ENCODE measurements at regions not wholly inside any gene's neighbourhood (a gene's known extent, or its start where the extent isn't known, plus 50 kb on each side); places are given as distances from the start of the nearest gene placed in this dataset.

DNA sequence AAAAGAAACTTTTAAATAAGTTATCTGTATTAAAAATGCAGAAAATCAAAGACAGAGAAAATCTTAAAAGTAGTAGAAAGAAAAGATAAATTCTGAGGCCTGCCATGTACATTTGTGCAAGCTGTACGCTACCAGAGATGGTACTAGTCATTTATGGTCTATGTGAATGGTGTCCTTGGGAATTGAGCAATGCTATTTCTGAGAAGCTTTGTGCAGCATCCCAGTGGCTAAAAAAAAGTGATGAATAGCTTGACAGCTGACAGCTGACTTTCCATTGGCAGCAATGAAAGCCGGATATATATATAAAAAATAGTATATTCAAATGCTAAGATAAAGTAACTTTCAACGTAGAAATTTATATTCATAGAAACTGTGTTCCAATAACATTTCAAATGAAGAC is 58.8 kb upstream of the KCTD3 start:
- Histone ChIP-seq H3K36me3 (ENCODE audit: control insufficient read depth, insufficient read depth, low read length) (no peaks in the 10 kb centered on the region), H3K4me2 (ENCODE audit: insufficient read depth, low read length) (no peak overlapping the region), H3K9me3 (replicated peaks; ENCODE audit: control insufficient read depth, insufficient read depth, low read depth, low read length) (no peaks in the 10 kb centered on the region), H3K4me1 (replicated peaks in 1 of 2; ENCODE audit: control insufficient read depth in 2 of 2, insufficient read depth in 2 of 2, low read length in 2 of 2) (no peaks in the 10 kb centered on the region), H2AFZ (ENCODE audit: low read depth, low read length) (no peak overlapping the region), H3K9me1 (ENCODE audit: control insufficient read depth, insufficient read depth, low read length) (no peaks in the 10 kb centered on the region), H4K20me1 (replicated peaks; ENCODE audit: control insufficient read depth, insufficient read depth, low read length) (no peaks in the 10 kb centered on the region), H3K9ac (ENCODE audit: insufficient read depth in 1 of 2, low read depth in 2 of 2, low read length in 2 of 2) (no peak overlapping the region), H3K27ac (ENCODE audit: extremely low read depth, low read depth, low read length) (no peak overlapping the region), H3K4me3 (no peak overlapping the region), H3K27me3 (ENCODE audit: control insufficient read depth in 2 of 2, insufficient read depth in 2 of 2, low read length in 2 of 2) (no peaks in the 10 kb centered on the region), H3K79me2 (ENCODE audit: control insufficient read depth, insufficient read depth, low read length) (no peaks in the 10 kb centered on the region)
- no peak for TF ChIP-seq ZNF347 (CRISPR knock-in tag; IDR thresholded peaks at IDR 0.05; ENCODE audit: low read depth)
- no peak for TF ChIP-seq ARID3A (IDR thresholded peaks at IDR 0.05; ENCODE audit: borderline replicate concordance, low read depth, low read length)
- TF ChIP-seq NCOR1 (IDR thresholded peaks at IDR 0.05) = no peak
- no peak for TF ChIP-seq ZNF445 (CRISPR knock-in tag; IDR thresholded peaks at IDR 0.05; ENCODE audit: low read depth)
- TF ChIP-seq GATA2 (CRISPR knock-in tag; IDR thresholded peaks at IDR 0.05) = no peak
- no peak for TF ChIP-seq MED1 (CRISPR knock-in tag; IDR thresholded peaks at IDR 0.05; ENCODE audit: borderline replicate concordance)
- TF ChIP-seq ZFPM2 (CRISPR knock-in tag; IDR thresholded peaks at IDR 0.05) = no peak
- no peak for TF ChIP-seq ASH1L (IDR thresholded peaks at IDR 0.05; ENCODE audit: borderline replicate concordance, low read depth, partially characterized antibody)
- no peak for TF ChIP-seq NR2C1 (IDR thresholded peaks at IDR 0.05)
- TF ChIP-seq NR2C1 (tag; IDR thresholded peaks at IDR 0.05) = no peak
- no peak for TF ChIP-seq CBX1 (IDR thresholded peaks at IDR 0.05; ENCODE audit: low read depth)
- TF ChIP-seq RAD51 (IDR thresholded peaks at IDR 0.05; ENCODE audit: borderline replicate concordance, low read depth) = no peak
- TF ChIP-seq TBP (optimal IDR thresholded peaks at IDR 0.05; ENCODE audit: low read depth, low read length) = no peak
- TF ChIP-seq DACH1 (IDR thresholded peaks at IDR 0.05; ENCODE audit: partially characterized antibody) = no peak
- TF ChIP-seq, protein P1, sequence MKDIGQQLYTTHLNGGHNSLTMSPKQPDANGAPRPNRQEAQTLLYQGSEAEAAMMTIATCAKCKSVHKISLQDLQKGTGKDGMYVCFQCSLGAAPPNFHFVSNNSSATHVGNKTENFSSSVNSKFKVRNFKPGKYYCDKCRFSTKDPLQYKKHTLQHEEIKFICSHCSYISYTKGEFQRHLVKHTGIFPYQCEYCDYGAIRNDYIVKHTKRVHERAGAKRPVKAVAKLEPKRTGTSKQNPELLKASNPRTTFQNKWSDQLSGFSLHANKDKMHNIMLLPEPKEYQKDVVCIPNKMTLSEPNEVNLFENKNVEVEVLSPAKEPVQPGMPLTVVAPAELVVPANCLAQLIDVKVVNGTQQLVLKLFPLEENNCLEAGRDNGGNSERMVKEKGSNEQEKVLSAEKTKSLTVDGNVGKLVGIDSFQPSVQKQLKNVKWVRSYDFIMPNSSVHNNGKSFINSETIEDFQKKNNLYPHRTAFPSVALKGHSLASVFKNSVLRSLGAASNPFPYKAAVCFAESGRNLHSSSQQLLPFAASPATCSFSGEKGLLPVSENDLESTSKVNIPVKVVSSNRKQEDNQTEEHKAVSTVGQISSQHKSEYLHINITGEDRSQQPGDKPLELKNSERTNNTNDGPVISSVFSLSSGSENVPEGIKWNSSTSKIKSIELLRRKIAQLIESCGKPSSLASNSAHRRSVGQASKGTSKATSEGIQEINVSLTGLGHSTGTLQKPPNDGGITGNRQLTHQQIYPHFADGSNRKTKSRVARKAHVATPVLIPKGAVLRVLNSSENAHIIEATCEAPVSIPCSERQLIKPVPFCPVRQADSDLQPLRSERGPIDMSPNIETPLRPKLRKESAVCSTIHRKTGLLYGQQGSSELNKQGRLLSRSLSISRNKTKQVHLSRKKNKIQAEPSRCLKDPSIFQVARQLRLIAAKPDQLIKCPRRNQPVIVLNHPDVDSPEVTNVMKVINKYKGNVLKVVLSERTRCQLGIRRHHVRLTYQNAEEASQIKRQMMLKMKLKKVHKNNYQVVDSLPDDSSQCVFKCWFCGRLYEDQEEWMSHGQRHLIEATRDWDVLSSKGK (CRISPR knock-in tag; IDR thresholded peaks at IDR 0.05) = no peak
- TF ChIP-seq PYGO2 (tag; IDR thresholded peaks at IDR 0.05) = no peak
- no peak for TF ChIP-seq TARDBP (IDR thresholded peaks at IDR 0.05)
- TF ChIP-seq FOXP1 (CRISPR knock-in tag; IDR thresholded peaks at IDR 0.05) = no peak
- TF ChIP-seq ZBTB43 (CRISPR knock-in tag; IDR thresholded peaks at IDR 0.05) = no peak
- intact Hi-C loops (cut with micrococcal nuclease) = no loop called here
- ChIA-PET CTCF (ENCODE audit: low intra/inter-chr PET ratio) (no interaction called here), POLR2A (no interaction called here)
- DNase-seq (ENCODE audit: extremely low read depth in 1 of 4, low spot score in 3 of 4) (no peak), FAIRE-seq (no peak), ATAC-seq (no peak)
- BruUV-seq (replicated peaks) = no TSS peak
- 0% methylated on average over 3 of the region's 3 CpGs for WGBS (ENCODE audit: insufficient coverage, low coverage, missing lambda C conversion rate)
- in situ Hi-C loops (cut with MboI) = no loop called here
